Transverse colon (tissue), 4 donors: ENCODE measurements at regions not wholly inside any gene's neighbourhood (a gene's known extent, or its start where the extent isn't known, plus 50 kb on each side); places are given as distances from the start of the nearest gene placed in this dataset.
"Not testable (repeated sequence)": the region's sequence is repeated elsewhere in the genome, so short reads cannot be mapped to it uniquely, and the experiment has no call there.

Source experiments
- CTCF ChIP-seq, 5 experiments: fragments of 200-600 bp in 3 of 5; fragments of 450-650 bp in 2 of 5; sonication (generic) in 3 of 5; IDR thresholded peaks; 1 replicate in 2 of 5; 2 replicates in 3 of 5; pipeline ENCODE4 v1.5.1; 2016 to 2017; ENCODE audit warnings: antibody characterized with exemption in 5 of 5, inconsistent platforms in 3 of 5, mild to moderate bottlenecking in 2 of 5, moderate library complexity in 1 of 5
- EP300 ChIP-seq: sonication (generic); formaldehyde crosslinking; IDR thresholded peaks from one replicate; pipeline ENCODE4 v1.6.1; 2017; ENCODE audit warnings: antibody characterized with exemption, low read depth
- POLR2A ChIP-seq: fragments of 450-650 bp; IDR thresholded peaks from one replicate; pipeline ENCODE4 v1.6.1; 2016; ENCODE audit warnings: antibody characterized with exemption, mild to moderate bottlenecking, moderate library complexity
- POLR2AphosphoS5 ChIP-seq, 3 donors: sonication (generic); formaldehyde crosslinking; IDR thresholded peaks; one replicate each; pipeline ENCODE4 v1.6.1; 2016; ENCODE audit warnings: antibody characterized with exemption in 3 of 3

- TF ChIP-seq CTCF (IDR thresholded peaks at IDR 0.05); POLR2AphosphoS5 (IDR thresholded peaks at IDR 0.05); EP300; POLR2A: not testable (repeated sequence)
These were observed 60.6 kb upstream of the PMEPA1 start for GRCh38 chr20:57770401-57770800.
